DOHH2 (cell line): ENCODE measurements at regions not wholly inside any gene's neighbourhood (a gene's known extent, or its start where the extent isn't known, plus 50 kb on each side); places are given as distances from the start of the nearest gene placed in this dataset.

Experiments
- H3F3A ChIP-seq: fragments of 200-600 bp; sonication (generic), shearing (Covaris generic); 2 replicates; pipeline ENCODE4 v1.6.0; 2016; ENCODE audit warnings: antibody characterized with exemption, mild to moderate bottlenecking; ENCODE audit not compliant: control insufficient read depth, insufficient read depth
- H3K27ac ChIP-seq: fragments of 200-600 bp; sonication (generic); 2 replicates; pipeline ENCODE4 v1.5.1; 2014; ENCODE audit warnings: low read depth, mild to moderate bottlenecking, low read length, moderate library complexity
- H3K27me3 ChIP-seq: fragments of 200-600 bp; sonication (generic); 2 replicates; pipeline ENCODE4 v1.6.1; 2014; ENCODE audit warnings: mild to moderate bottlenecking, low read length, mixed read lengths; ENCODE audit not compliant: control insufficient read depth
- H3K36me3 ChIP-seq: fragments of 200-600 bp; sonication (generic); 2 replicates; pipeline ENCODE4 v1.6.1; 2014; ENCODE audit warnings: mild to moderate bottlenecking, low read length, moderate library complexity, mixed read lengths; ENCODE audit not compliant: control insufficient read depth
- H3K4me1 ChIP-seq: fragments of 200-600 bp; sonication (generic); 2 replicates; pipeline ENCODE4 v1.6.1; 2014; ENCODE audit warnings: mild to moderate bottlenecking, low read length, mixed read lengths; ENCODE audit not compliant: control insufficient read depth
- H3K4me2 ChIP-seq: fragments of 200-600 bp; sonication (generic); 2 replicates; pipeline ENCODE4 v1.6.0; 2014; ENCODE audit warnings: mild to moderate bottlenecking, low read length, moderate library complexity
- H3K4me3 ChIP-seq: fragments of 200-600 bp; sonication (generic); 2 replicates; pipeline ENCODE4 v1.5.1; 2014; ENCODE audit warnings: mild to moderate bottlenecking, low read length, mixed read lengths
- H3K79me2 ChIP-seq: fragments of 200-600 bp; sonication (generic); 2 replicates; pipeline ENCODE4 v1.6.1; 2014; ENCODE audit warnings: mild to moderate bottlenecking, low read length, mixed read lengths; ENCODE audit not compliant: control insufficient read depth
- H3K9me2 ChIP-seq: fragments of 200-600 bp; sonication (generic); replicated peaks from 2 replicates; pipeline ENCODE4 v1.6.1; 2014; ENCODE audit warnings: mild to moderate bottlenecking, low read length, mixed read lengths; ENCODE audit not compliant: control insufficient read depth
- H3K9me3 ChIP-seq: fragments of 200-600 bp; sonication (generic); 2 replicates; pipeline ENCODE4 v1.6.1; 2014; ENCODE audit warnings: antibody characterized with exemption, low read length, mixed read lengths; ENCODE audit not compliant: control insufficient read depth, insufficient read depth
- H4K20me1 ChIP-seq: fragments of 200-600 bp; sonication (generic); 2 replicates; pipeline ENCODE4 v1.6.0; 2014; ENCODE audit warnings: low read depth, mild to moderate bottlenecking, antibody characterized with exemption, low read length, moderate library complexity; ENCODE audit not compliant: control insufficient read depth, insufficient read depth
- EZH2phosphoT487 ChIP-seq: fragments of 200-600 bp; sonication (generic); IDR thresholded peaks from 2 replicates; pipeline ENCODE4 v1.6.1; 2017; ENCODE audit warnings: borderline replicate concordance, mild to moderate bottlenecking, antibody characterized with exemption, low read length, moderate library complexity, mixed read lengths
- TF ChIP-seq, protein P1 (sequence below): fragments of 200-600 bp; sonication (generic); IDR thresholded peaks from one replicate; pipeline ENCODE4 v1.5.1; 2014; ENCODE audit warnings: antibody characterized with exemption, mild to moderate bottlenecking, low read depth, low read length; ENCODE audit not compliant: poor library complexity, severe bottlenecking

DNA sequence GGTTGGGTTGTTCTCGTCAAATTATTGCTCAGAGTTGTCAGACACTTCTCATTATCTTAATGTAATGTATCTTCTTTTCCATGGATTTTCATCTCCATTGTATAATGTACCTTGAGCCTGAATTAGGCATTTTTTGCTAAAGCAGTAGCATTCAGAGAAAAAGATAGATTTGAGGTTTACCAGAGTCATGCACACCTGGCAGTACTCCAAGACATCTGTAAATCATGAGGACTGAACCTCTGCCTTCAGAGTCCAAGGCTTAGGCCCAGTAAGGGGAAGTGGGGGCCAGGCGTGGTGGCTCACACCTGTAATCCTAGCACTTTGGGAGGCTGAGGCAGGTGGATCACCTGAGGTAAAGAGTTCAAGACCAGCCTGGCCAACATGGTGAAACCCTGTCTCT is 624.3 kb upstream of the MBL2 start:
- Histone ChIP-seq H3F3A (no peaks in the 10 kb centered on the region), H3K79me2 (no peaks in the 10 kb centered on the region), H4K20me1 (no peaks in the 10 kb centered on the region), H3K9me3 (no peaks in the 10 kb centered on the region), H3K4me2 (no peak overlapping the region), H3K27me3 (no peaks in the 10 kb centered on the region), H3K4me1 (no peaks in the 10 kb centered on the region), H3K9me2 (no peaks in the 10 kb centered on the region), H3K27ac (no peak overlapping the region), H3K4me3 (no peak overlapping the region), H3K36me3 (no peaks in the 10 kb centered on the region)
- TF ChIP-seq, protein P1, sequence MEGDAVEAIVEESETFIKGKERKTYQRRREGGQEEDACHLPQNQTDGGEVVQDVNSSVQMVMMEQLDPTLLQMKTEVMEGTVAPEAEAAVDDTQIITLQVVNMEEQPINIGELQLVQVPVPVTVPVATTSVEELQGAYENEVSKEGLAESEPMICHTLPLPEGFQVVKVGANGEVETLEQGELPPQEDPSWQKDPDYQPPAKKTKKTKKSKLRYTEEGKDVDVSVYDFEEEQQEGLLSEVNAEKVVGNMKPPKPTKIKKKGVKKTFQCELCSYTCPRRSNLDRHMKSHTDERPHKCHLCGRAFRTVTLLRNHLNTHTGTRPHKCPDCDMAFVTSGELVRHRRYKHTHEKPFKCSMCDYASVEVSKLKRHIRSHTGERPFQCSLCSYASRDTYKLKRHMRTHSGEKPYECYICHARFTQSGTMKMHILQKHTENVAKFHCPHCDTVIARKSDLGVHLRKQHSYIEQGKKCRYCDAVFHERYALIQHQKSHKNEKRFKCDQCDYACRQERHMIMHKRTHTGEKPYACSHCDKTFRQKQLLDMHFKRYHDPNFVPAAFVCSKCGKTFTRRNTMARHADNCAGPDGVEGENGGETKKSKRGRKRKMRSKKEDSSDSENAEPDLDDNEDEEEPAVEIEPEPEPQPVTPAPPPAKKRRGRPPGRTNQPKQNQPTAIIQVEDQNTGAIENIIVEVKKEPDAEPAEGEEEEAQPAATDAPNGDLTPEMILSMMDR, result no peak

DNA sequence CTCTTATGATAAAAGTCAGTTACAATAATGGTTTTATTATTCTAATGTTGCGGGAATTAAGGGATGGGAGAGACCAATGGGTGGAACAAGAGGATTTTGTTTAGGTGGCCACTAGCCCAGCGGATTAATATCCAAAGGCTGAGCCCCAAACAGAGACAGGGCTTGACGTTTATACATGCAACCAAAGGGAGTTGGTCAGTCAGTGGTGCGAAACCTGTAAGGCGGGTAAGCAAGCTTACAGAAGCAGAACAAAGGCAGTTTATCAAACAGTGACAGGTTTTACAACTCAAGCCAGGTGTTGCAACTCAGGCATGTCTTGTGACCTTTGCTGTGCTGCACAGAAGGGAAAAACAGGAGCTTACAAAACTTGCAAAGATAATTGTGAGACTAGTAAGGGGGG is 622.9 kb upstream of the MBL2 start:
- Histone ChIP-seq H3K27ac (no peak overlapping the region), H4K20me1 (no peaks in the 10 kb centered on the region), H3K4me3 (no peak overlapping the region), H3K36me3 (no peaks in the 10 kb centered on the region), H3F3A (no peaks in the 10 kb centered on the region), H3K9me3 (no peaks in the 10 kb centered on the region), H3K4me2 (no peak overlapping the region), H3K27me3 (no peaks in the 10 kb centered on the region), H3K79me2 (no peaks in the 10 kb centered on the region), H3K9me2 (no peaks in the 10 kb centered on the region), H3K4me1 (no peaks in the 10 kb centered on the region)
- no peak for TF ChIP-seq EZH2phosphoT487
- TF ChIP-seq, protein P1, result no peak

DNA sequence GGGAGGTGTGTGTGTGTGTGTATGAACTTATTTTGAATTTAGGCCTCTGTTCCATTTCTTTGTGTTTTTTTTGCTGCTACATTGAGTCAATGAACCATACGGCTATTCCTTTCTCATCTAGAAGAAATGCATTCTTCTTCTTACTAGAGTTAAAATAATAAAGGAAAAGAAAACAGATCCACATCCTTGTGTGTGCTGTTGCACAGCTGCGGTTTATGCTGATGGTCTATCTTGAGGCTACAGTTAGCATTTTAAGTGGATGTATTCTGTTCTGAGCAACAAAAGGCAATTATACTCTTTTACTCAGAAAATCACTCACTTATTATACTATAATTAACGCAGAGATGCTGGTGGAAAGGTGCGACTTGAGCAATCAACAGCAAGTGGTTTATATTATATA is 615.0 kb upstream of the MBL2 start:
- Histone ChIP-seq H3F3A (no peaks in the 10 kb centered on the region), H3K4me2 (no peak overlapping the region), H3K4me1 (no peaks in the 10 kb centered on the region), H4K20me1 (no peaks in the 10 kb centered on the region), H3K36me3 (no peaks in the 10 kb centered on the region), H3K27me3 (no peaks in the 10 kb centered on the region), H3K9me3 (no peaks in the 10 kb centered on the region), H3K4me3 (no peak overlapping the region), H3K27ac (no peak overlapping the region), H3K79me2 (no peaks in the 10 kb centered on the region), H3K9me2 (no peaks in the 10 kb centered on the region)
- no peak for TF ChIP-seq EZH2phosphoT487
- TF ChIP-seq, protein P1, result no peak

DNA sequence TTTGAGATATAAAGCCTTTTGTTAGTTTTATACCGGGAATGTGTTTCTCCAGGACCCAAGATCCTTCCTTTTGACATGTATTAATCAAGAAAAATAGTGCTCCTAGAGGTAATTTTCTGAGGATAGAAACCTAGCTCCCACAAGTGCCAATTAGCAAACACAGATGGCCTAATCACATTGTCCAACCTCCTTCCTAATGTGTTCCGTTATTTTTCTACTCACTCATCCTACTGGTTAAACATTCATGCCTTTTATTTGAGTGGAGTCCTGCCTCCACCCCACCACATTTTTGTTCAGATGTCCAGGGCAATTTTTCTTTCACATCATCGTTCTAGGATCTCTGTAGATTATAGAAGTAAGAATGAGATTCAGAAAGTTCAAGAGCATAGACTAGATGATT is 610.0 kb upstream of the MBL2 start:
- Histone ChIP-seq H3K27ac (no peak overlapping the region), H3K4me1 (no peaks in the 10 kb centered on the region), H3K79me2 (no peaks in the 10 kb centered on the region), H3K4me3 (no peak overlapping the region), H4K20me1 (no peaks in the 10 kb centered on the region), H3K36me3 (no peaks in the 10 kb centered on the region), H3K4me2 (no peak overlapping the region), H3F3A (no peaks in the 10 kb centered on the region), H3K9me2 (no peaks in the 10 kb centered on the region), H3K9me3 (no peaks in the 10 kb centered on the region), H3K27me3 (no peaks in the 10 kb centered on the region)
- TF ChIP-seq EZH2phosphoT487, result no peak
